ENCODE measurements at regions not wholly inside any gene's neighbourhood (a gene's known extent, or its start where the extent isn't known, plus 50 kb on each side); places are given as distances from the start of the nearest gene placed in this dataset.

DNA sequence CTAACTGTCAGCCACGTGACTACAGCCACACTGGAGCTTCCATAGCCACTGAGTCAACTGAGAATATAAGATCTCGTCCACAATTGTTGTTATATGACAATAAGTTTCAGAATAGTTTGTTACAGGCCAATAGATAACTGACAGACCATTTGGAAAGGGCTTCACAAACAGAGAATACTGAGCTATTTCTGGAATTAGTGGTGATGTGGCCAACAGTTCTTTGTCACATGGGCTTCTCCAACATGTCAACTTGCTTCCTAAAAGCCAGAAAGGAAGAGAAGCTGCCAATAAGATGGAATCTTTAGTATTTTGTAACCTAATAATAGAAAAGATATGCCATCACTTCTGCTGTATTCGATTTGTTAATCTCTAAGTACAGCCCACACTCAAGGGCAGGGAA, 1220.4 kb downstream of the CDH8 start:
- Histone ChIP-seq H3K9me3 (no peaks in the 10 kb centered on the region; the same call in 1 of the 2 replicates), H3K27me3 (ENCODE audit: insufficient read depth) (no peaks in the 10 kb centered on the region), H3K4me1 (ENCODE audit: control insufficient read depth in 1 of 2, insufficient read depth in 2 of 2, low read depth in 1 of 2, low read length in 1 of 2) (no peaks in the 10 kb centered on the region), H2AFZ (ENCODE audit: low read depth) (no peak overlapping the region), H3K79me2 (ENCODE audit: insufficient read depth) (no peaks in the 10 kb centered on the region), H3K4me2 (no peak overlapping the region), H3K36me3 (replicated peaks in 1 of 2; ENCODE audit: control insufficient read depth in 1 of 2, insufficient read depth in 2 of 2, low read length in 1 of 2) (no peaks in the 10 kb centered on the region), H3F3A (replicated peaks; ENCODE audit: insufficient read depth) (no peaks in the 10 kb centered on the region), H3K4me3 (ENCODE audit: low read depth in 2 of 2, low read length in 1 of 2) (no peak overlapping the region), H3K27ac (ENCODE audit: low read depth in 2 of 2, low read length in 1 of 2) (no peak overlapping the region), H4K20me1 (ENCODE audit: insufficient read depth) (no peaks in the 10 kb centered on the region), H3K9ac (no peak overlapping the region), H3K9me2 (peaks cover 3% of the 10 kb centered on the region; the same call in 1 of the 2 replicates)
- POLR2A ChIA-PET = no interaction called here
- no peak for TF ChIP-seq SIN3A (IDR thresholded peaks at IDR 0.05; ENCODE audit: borderline replicate concordance, low read depth, low read length)
- no peak for TF ChIP-seq ELF1 (IDR thresholded peaks at IDR 0.05)
- DNase-seq = no peak
- 8% methylated on average over 3 of the region's 3 CpGs for WGBS (ENCODE audit: low lambda C conversion rate)
- CTCF ChIA-PET = no interaction called here

DNA sequence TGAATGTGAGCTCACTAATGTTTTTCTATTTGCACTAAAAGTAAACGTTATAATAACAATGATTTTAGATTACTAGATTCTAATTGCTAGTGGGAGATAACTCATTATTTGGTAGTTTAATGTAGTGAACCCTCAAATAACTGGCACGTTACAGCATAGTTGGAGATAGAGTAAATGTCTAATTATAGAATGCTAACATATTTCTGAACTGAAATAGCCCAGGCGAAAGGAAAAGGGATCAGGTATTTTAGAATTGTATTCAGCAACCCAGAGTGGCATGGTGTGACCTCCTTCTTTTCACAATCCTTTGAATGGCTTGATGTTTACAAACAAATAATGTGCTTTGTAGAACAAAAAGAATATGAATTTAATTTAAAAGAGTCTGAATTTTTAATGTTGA, 1221.2 kb downstream of the CDH8 start:
- H3K27ac ChIP-seq (ENCODE audit: low read depth in 2 of 2, low read length in 1 of 2) = no peak overlapping the region
- H2AFZ ChIP-seq (ENCODE audit: low read depth) = no peak overlapping the region
- H3K9me3 ChIP-seq = no peaks in the 10 kb centered on the region; the same call in 1 of the 2 replicates
- no peak overlapping the region for H3K9ac ChIP-seq
- H3K79me2 ChIP-seq (ENCODE audit: insufficient read depth) = no peaks in the 10 kb centered on the region
- H3K4me1 ChIP-seq (ENCODE audit: control insufficient read depth in 1 of 2, insufficient read depth in 2 of 2, low read depth in 1 of 2, low read length in 1 of 2) = no peaks in the 10 kb centered on the region
- H3K27me3 ChIP-seq (ENCODE audit: insufficient read depth) = no peaks in the 10 kb centered on the region
- H3K9me2 ChIP-seq = peaks cover 3% of the 10 kb centered on the region; the same call in 1 of the 2 replicates
- POLR2A ChIA-PET = no interaction called here
- H3K4me3 ChIP-seq (ENCODE audit: low read depth in 2 of 2, low read length in 1 of 2) = no peak overlapping the region
- WGBS (ENCODE audit: low lambda C conversion rate) = 13% methylated on average over 3 of the region's 3 CpGs
- CTCF ChIA-PET = no interaction called here
- no peaks in the 10 kb centered on the region for H3F3A ChIP-seq (replicated peaks; ENCODE audit: insufficient read depth)
- DNase-seq = no peak
- H3K4me2 ChIP-seq = no peak overlapping the region
- TF ChIP-seq NRF1 (IDR thresholded peaks at IDR 0.05; ENCODE audit: low read depth, low read length) = no peak
- TF ChIP-seq, protein P1, sequence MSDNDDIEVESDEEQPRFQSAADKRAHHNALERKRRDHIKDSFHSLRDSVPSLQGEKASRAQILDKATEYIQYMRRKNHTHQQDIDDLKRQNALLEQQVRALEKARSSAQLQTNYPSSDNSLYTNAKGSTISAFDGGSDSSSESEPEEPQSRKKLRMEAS (IDR thresholded peaks at IDR 0.05; ENCODE audit: low read depth) = no peak
- TF ChIP-seq YY1 (IDR thresholded peaks at IDR 0.05; ENCODE audit: low read depth) = no peak
- no peak for TF ChIP-seq REST (IDR thresholded peaks at IDR 0.05; ENCODE audit: low read depth, low read length)
- no peak for TF ChIP-seq GATA2 (CRISPR knock-in tag; IDR thresholded peaks at IDR 0.05)
- TF ChIP-seq, protein P2, sequence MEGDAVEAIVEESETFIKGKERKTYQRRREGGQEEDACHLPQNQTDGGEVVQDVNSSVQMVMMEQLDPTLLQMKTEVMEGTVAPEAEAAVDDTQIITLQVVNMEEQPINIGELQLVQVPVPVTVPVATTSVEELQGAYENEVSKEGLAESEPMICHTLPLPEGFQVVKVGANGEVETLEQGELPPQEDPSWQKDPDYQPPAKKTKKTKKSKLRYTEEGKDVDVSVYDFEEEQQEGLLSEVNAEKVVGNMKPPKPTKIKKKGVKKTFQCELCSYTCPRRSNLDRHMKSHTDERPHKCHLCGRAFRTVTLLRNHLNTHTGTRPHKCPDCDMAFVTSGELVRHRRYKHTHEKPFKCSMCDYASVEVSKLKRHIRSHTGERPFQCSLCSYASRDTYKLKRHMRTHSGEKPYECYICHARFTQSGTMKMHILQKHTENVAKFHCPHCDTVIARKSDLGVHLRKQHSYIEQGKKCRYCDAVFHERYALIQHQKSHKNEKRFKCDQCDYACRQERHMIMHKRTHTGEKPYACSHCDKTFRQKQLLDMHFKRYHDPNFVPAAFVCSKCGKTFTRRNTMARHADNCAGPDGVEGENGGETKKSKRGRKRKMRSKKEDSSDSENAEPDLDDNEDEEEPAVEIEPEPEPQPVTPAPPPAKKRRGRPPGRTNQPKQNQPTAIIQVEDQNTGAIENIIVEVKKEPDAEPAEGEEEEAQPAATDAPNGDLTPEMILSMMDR (IDR thresholded peaks at IDR 0.05) = no peak
- TF ChIP-seq SIN3A (IDR thresholded peaks at IDR 0.05; ENCODE audit: borderline replicate concordance, low read depth, low read length) = no peak
- TF ChIP-seq NFIC (IDR thresholded peaks at IDR 0.05; ENCODE audit: borderline replicate concordance) = no peak
- TF ChIP-seq, protein P3, sequence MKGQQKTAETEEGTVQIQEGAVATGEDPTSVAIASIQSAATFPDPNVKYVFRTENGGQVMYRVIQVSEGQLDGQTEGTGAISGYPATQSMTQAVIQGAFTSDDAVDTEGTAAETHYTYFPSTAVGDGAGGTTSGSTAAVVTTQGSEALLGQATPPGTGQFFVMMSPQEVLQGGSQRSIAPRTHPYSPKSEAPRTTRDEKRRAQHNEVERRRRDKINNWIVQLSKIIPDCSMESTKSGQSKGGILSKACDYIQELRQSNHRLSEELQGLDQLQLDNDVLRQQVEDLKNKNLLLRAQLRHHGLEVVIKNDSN (IDR thresholded peaks at IDR 0.05; ENCODE audit: borderline replicate concordance, low read depth) = no peak
- TF ChIP-seq GABPA (IDR thresholded peaks at IDR 0.05; ENCODE audit: low read depth) = no peak
- TF ChIP-seq JUND (IDR thresholded peaks at IDR 0.05) = no peak
- TF ChIP-seq TCF12 (IDR thresholded peaks at IDR 0.05) = no peak
- TF ChIP-seq ELF1 (IDR thresholded peaks at IDR 0.05) = no peak
- TF ChIP-seq FOXJ3 (CRISPR knock-in tag; IDR thresholded peaks at IDR 0.05) = no peak
- no peak for TF ChIP-seq MEF2A (IDR thresholded peaks at IDR 0.05; ENCODE audit: borderline replicate concordance, low read depth)
- no peak for TF ChIP-seq POLR2AphosphoS5 (IDR thresholded peaks at IDR 0.05; ENCODE audit: low read depth, low read length)
- TF ChIP-seq RFX5 (IDR thresholded peaks at IDR 0.05; ENCODE audit: low read length) = no peak
- no peaks in the 10 kb centered on the region for H4K20me1 ChIP-seq (ENCODE audit: insufficient read depth)
- H3K36me3 ChIP-seq (replicated peaks in 1 of 2; ENCODE audit: control insufficient read depth in 1 of 2, insufficient read depth in 2 of 2, low read length in 1 of 2) = no peaks in the 10 kb centered on the region

Measured in SK-N-SH (cell line).